ENCODE measurements at regions not wholly inside any gene's neighbourhood (a gene's known extent, or its start where the extent isn't known, plus 50 kb on each side); places are given as distances from the start of the nearest gene placed in this dataset.

DNA sequence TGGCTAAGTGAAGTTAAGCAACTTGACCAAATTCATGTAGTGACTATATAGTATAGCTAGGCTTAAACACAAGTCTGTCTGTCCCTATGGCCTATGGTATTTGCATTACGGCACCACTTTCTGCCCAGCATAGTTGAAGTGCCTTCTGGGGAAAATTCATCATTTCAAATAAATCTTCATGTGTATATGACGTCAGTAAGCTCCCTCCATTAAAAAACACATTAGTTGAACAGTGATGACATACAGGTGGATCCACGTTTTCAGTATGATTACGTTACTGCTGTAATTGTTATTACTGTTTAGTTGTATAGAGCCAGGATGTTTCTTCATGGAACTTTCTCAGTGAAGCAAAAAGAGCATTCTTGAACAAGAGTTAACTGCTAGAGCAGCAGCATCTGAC, 96.2 kb downstream of the TENT5A start:
- Histone ChIP-seq H2AFZ (no peak overlapping the region), H3K27me3 (ENCODE audit: insufficient read depth) (no peaks in the 10 kb centered on the region), H3F3A (replicated peaks; ENCODE audit: low read depth) (no peaks in the 10 kb centered on the region), H3K4me3 (no peak overlapping the region), H4K20me1 (replicated peaks; ENCODE audit: insufficient read depth) (no peaks in the 10 kb centered on the region), H3K9me2 (ENCODE audit: insufficient read depth) (no peaks in the 10 kb centered on the region), H3K27ac (ENCODE audit: low read depth) (no peak overlapping the region), H3K79me2 (replicated peaks; ENCODE audit: insufficient read depth) (no peaks in the 10 kb centered on the region), H3K4me1 (ENCODE audit: insufficient read depth) (no peaks in the 10 kb centered on the region), H3K4me2 (no peak overlapping the region), H3K36me3 (ENCODE audit: insufficient read depth) (no peaks in the 10 kb centered on the region)
- ATAC-seq (no peak), DNase-seq (ENCODE audit: low spot score) (no peak)
- no peak overlapping the region for H3K4me3 Mint-ChIP-seq
- no peaks in the 10 kb centered on the region for H3K9me3 Mint-ChIP-seq
- no peaks in the 10 kb centered on the region for H3K4me1 Mint-ChIP-seq
- H3K27me3 Mint-ChIP-seq (ENCODE audit: insufficient read depth, low read depth, poor library complexity), result no peaks in the 10 kb centered on the region
- H3K36me3 Mint-ChIP-seq (ENCODE audit: low read depth), result no peaks in the 10 kb centered on the region
- TF ChIP-seq, protein P1, sequence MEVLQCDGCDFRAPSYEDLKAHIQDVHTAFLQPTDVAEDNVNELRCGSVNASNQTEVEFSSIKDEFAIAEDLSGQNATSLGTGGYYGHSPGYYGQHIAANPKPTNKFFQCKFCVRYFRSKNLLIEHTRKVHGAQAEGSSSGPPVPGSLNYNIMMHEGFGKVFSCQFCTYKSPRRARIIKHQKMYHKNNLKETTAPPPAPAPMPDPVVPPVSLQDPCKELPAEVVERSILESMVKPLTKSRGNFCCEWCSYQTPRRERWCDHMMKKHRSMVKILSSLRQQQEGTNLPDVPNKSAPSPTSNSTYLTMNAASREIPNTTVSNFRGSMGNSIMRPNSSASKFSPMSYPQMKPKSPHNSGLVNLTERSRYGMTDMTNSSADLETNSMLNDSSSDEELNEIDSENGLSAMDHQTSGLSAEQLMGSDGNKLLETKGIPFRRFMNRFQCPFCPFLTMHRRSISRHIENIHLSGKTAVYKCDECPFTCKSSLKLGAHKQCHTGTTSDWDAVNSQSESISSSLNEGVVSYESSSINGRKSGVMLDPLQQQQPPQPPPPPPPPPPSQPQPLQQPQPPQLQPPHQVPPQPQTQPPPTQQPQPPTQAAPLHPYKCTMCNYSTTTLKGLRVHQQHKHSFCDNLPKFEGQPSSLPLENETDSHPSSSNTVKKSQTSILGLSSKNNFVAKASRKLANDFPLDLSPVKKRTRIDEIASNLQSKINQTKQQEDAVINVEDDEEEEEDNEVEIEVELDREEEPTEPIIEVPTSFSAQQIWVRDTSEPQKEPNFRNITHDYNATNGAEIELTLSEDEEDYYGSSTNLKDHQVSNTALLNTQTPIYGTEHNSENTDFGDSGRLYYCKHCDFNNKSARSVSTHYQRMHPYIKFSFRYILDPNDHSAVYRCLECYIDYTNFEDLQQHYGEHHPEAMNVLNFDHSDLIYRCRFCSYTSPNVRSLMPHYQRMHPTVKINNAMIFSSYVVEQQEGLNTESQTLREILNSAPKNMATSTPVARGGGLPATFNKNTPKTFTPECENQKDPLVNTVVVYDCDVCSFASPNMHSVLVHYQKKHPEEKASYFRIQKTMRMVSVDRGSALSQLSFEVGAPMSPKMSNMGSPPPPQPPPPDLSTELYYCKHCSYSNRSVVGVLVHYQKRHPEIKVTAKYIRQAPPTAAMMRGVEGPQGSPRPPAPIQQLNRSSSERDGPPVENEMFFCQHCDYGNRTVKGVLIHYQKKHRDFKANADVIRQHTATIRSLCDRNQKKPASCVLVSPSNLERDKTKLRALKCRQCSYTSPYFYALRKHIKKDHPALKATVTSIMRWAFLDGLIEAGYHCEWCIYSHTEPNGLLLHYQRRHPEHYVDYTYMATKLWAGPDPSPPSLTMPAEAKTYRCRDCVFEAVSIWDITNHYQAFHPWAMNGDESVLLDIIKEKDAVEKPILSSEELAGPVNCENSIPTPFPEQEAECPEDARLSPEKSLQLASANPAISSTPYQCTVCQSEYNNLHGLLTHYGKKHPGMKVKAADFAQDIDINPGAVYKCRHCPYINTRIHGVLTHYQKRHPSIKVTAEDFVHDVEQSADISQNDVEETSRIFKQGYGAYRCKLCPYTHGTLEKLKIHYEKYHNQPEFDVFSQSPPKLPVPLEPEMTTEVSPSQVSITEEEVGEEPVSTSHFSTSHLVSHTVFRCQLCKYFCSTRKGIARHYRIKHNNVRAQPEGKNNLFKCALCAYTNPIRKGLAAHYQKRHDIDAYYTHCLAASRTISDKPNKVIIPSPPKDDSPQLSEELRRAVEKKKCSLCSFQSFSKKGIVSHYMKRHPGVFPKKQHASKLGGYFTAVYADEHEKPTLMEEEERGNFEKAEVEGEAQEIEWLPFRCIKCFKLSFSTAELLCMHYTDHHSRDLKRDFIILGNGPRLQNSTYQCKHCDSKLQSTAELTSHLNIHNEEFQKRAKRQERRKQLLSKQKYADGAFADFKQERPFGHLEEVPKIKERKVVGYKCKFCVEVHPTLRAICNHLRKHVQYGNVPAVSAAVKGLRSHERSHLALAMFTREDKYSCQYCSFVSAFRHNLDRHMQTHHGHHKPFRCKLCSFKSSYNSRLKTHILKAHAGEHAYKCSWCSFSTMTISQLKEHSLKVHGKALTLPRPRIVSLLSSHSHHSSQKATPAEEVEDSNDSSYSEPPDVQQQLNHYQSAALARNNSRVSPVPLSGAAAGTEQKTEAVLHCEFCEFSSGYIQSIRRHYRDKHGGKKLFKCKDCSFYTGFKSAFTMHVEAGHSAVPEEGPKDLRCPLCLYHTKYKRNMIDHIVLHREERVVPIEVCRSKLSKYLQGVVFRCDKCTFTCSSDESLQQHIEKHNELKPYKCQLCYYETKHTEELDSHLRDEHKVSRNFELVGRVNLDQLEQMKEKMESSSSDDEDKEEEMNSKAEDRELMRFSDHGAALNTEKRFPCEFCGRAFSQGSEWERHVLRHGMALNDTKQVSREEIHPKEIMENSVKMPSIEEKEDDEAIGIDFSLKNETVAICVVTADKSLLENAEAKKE (CRISPR knock-in tag; IDR thresholded peaks at IDR 0.05), result no peak
- TF ChIP-seq, protein P2, sequence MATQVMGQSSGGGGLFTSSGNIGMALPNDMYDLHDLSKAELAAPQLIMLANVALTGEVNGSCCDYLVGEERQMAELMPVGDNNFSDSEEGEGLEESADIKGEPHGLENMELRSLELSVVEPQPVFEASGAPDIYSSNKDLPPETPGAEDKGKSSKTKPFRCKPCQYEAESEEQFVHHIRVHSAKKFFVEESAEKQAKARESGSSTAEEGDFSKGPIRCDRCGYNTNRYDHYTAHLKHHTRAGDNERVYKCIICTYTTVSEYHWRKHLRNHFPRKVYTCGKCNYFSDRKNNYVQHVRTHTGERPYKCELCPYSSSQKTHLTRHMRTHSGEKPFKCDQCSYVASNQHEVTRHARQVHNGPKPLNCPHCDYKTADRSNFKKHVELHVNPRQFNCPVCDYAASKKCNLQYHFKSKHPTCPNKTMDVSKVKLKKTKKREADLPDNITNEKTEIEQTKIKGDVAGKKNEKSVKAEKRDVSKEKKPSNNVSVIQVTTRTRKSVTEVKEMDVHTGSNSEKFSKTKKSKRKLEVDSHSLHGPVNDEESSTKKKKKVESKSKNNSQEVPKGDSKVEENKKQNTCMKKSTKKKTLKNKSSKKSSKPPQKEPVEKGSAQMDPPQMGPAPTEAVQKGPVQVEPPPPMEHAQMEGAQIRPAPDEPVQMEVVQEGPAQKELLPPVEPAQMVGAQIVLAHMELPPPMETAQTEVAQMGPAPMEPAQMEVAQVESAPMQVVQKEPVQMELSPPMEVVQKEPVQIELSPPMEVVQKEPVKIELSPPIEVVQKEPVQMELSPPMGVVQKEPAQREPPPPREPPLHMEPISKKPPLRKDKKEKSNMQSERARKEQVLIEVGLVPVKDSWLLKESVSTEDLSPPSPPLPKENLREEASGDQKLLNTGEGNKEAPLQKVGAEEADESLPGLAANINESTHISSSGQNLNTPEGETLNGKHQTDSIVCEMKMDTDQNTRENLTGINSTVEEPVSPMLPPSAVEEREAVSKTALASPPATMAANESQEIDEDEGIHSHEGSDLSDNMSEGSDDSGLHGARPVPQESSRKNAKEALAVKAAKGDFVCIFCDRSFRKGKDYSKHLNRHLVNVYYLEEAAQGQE (IDR thresholded peaks at IDR 0.05; ENCODE audit: unreplicated experiment), result no peak
- no peak for TF ChIP-seq EZH2phosphoT487 (IDR thresholded peaks at IDR 0.05; ENCODE audit: unreplicated experiment)
- no peak for TF ChIP-seq ZNF114 (CRISPR knock-in tag; IDR thresholded peaks at IDR 0.05)
- no peak for TF ChIP-seq POLR2AphosphoS5 (IDR thresholded peaks at IDR 0.05; ENCODE audit: low read depth)
- no peak for TF ChIP-seq STAT1 (IDR thresholded peaks at IDR 0.05; ENCODE audit: unreplicated experiment)
- TF ChIP-seq, protein P3, sequence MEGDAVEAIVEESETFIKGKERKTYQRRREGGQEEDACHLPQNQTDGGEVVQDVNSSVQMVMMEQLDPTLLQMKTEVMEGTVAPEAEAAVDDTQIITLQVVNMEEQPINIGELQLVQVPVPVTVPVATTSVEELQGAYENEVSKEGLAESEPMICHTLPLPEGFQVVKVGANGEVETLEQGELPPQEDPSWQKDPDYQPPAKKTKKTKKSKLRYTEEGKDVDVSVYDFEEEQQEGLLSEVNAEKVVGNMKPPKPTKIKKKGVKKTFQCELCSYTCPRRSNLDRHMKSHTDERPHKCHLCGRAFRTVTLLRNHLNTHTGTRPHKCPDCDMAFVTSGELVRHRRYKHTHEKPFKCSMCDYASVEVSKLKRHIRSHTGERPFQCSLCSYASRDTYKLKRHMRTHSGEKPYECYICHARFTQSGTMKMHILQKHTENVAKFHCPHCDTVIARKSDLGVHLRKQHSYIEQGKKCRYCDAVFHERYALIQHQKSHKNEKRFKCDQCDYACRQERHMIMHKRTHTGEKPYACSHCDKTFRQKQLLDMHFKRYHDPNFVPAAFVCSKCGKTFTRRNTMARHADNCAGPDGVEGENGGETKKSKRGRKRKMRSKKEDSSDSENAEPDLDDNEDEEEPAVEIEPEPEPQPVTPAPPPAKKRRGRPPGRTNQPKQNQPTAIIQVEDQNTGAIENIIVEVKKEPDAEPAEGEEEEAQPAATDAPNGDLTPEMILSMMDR (conservative IDR thresholded peaks at IDR 0.05; ENCODE audit: low read depth in 2 of 2), result no peak
- H3K27ac Mint-ChIP-seq, result no peak overlapping the region

Measured in GM23338 (cell line).